OCI-LY7 (cell line): ENCODE measurements at regions not wholly inside any gene's neighbourhood (a gene's known extent, or its start where the extent isn't known, plus 50 kb on each side); places are given as distances from the start of the nearest gene placed in this dataset.

ENCODE experiments used
- EZH2phosphoT487 ChIP-seq: fragments of 200-600 bp; sonication (generic); IDR thresholded peaks from 2 replicates; pipeline ENCODE4 v1.6.1; 2018; ENCODE audit warnings: low read depth, borderline replicate concordance, mild to moderate bottlenecking, mixed run types, antibody characterized with exemption, low read length, moderate library complexity, mixed read lengths
- TF ChIP-seq, protein P1 (sequence below): fragments of 200-600 bp; sonication (generic); conservative IDR thresholded peaks from 2 replicates; pipeline ENCODE4 v1.5.1; 2014; ENCODE audit warnings: mild to moderate bottlenecking, antibody characterized with exemption, low read length, moderate library complexity, mixed read lengths

DNA sequence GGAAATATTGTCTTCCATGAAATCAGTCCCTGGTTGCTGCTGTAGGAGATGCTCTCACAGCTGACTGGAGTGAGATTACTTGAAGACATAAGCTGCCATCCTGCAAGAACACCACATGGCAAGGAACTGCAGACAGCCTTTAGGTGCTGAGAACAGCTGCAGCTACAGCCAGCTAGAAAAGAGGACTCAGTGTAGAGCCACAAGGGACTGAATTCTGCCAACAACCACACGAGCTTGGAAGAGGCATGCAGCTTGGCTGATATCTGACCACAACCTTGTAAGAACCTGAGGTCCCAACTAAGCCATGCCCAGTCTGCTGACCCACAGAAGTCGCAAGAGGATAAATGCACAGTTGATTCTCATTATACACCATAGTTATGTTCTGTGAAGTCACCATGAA, 181.8 kb upstream of the ARL4C start:
- TF ChIP-seq, protein P1, sequence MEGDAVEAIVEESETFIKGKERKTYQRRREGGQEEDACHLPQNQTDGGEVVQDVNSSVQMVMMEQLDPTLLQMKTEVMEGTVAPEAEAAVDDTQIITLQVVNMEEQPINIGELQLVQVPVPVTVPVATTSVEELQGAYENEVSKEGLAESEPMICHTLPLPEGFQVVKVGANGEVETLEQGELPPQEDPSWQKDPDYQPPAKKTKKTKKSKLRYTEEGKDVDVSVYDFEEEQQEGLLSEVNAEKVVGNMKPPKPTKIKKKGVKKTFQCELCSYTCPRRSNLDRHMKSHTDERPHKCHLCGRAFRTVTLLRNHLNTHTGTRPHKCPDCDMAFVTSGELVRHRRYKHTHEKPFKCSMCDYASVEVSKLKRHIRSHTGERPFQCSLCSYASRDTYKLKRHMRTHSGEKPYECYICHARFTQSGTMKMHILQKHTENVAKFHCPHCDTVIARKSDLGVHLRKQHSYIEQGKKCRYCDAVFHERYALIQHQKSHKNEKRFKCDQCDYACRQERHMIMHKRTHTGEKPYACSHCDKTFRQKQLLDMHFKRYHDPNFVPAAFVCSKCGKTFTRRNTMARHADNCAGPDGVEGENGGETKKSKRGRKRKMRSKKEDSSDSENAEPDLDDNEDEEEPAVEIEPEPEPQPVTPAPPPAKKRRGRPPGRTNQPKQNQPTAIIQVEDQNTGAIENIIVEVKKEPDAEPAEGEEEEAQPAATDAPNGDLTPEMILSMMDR, result no peak
- no peak for TF ChIP-seq EZH2phosphoT487
